Ishikawa (cell line): ENCODE measurements at regions not wholly inside any gene's neighbourhood (a gene's known extent, or its start where the extent isn't known, plus 50 kb on each side); places are given as distances from the start of the nearest gene placed in this dataset.

Experiments used
- CEBPB ChIP-seq: IDR thresholded peaks from 2 replicates; pipeline ENCODE4 v1.6.1; 2012
- CREB1 ChIP-seq: IDR thresholded peaks from 2 replicates; pipeline ENCODE4 v1.6.1; 2012; ENCODE audit warnings: low read depth
- EGR1 ChIP-seq: IDR thresholded peaks from 2 replicates; pipeline ENCODE4 v1.6.1; 2012
- EP300 ChIP-seq: IDR thresholded peaks from 2 replicates; pipeline ENCODE4 v1.6.1; 2012; ENCODE audit warnings: borderline replicate concordance
- FOXM1 ChIP-seq: IDR thresholded peaks from 2 replicates; pipeline ENCODE4 v1.6.1; 2012; ENCODE audit warnings: low read depth, borderline replicate concordance
- MAX ChIP-seq: IDR thresholded peaks from 2 replicates; pipeline ENCODE4 v1.6.1; 2012
- NFIC ChIP-seq: IDR thresholded peaks from 2 replicates; pipeline ENCODE4 v1.6.1; 2012
- RAD21 ChIP-seq: IDR thresholded peaks from 2 replicates; pipeline ENCODE4 v1.6.1; 2012; ENCODE audit warnings: low read depth
- REST ChIP-seq: IDR thresholded peaks from 2 replicates; pipeline ENCODE4 v1.6.1; 2012; ENCODE audit warnings: low read depth, mild to moderate bottlenecking
- TAF1 ChIP-seq: IDR thresholded peaks from 2 replicates; pipeline ENCODE4 v1.6.1; 2012; ENCODE audit warnings: low read depth, mild to moderate bottlenecking
- TCF12 ChIP-seq: IDR thresholded peaks from 2 replicates; pipeline ENCODE4 v1.6.1; 2012; ENCODE audit warnings: low read depth
- TEAD4 ChIP-seq: IDR thresholded peaks from 2 replicates; pipeline ENCODE4 v1.6.1; 2012
- USF1 ChIP-seq: IDR thresholded peaks from 2 replicates; pipeline ENCODE4 v1.6.1; 2012
- YY1 ChIP-seq: IDR thresholded peaks from 2 replicates; pipeline ENCODE4 v1.6.1; 2012; ENCODE audit warnings: low read depth
- ZBTB7A ChIP-seq: IDR thresholded peaks from 2 replicates; pipeline ENCODE4 v1.6.1; 2012; ENCODE audit warnings: low read depth

GRCh38 chr2:24412812-24413211 is 52.5 kb upstream of the ITSN2 start:
- no peak for TF ChIP-seq FOXM1
- TF ChIP-seq REST, result no peak
- TF ChIP-seq EP300, result no peak
- no peak for TF ChIP-seq USF1
- no peak for TF ChIP-seq ZBTB7A
- TF ChIP-seq EGR1, result no peak
- TF ChIP-seq TCF12, result no peak
- TF ChIP-seq RAD21, result no peak
- no peak for TF ChIP-seq TEAD4
- TF ChIP-seq YY1, result no peak
- TF ChIP-seq TAF1, result no peak
- no peak for TF ChIP-seq CREB1
- no peak for TF ChIP-seq MAX
- no peak for TF ChIP-seq CEBPB
- no peak for TF ChIP-seq NFIC

- TF ChIP-seq TEAD4 (no peak), CREB1 (no peak), CEBPB (no peak), TAF1 (no peak), YY1 (no peak), REST (no peak), EP300 (no peak), MAX (no peak), USF1 (no peak), ZBTB7A (no peak), NFIC (no peak), TCF12 (no peak)
Measured at GRCh38 chr2:24411488-24412151, 51.3 kb upstream of the ITSN2 start.

- TF ChIP-seq ZBTB7A (no peak), CREB1 (no peak), TAF1 (no peak), EP300 (no peak), CEBPB (no peak), MAX (no peak), RAD21 (no peak), FOXM1 (no peak), TEAD4 (no peak), REST (no peak), USF1 (no peak), YY1 (no peak), NFIC (no peak), EGR1 (no peak), TCF12 (no peak)
Measured at GRCh38 chr2:24410976-24411375, 50.6 kb upstream of the ITSN2 start.
